Hematopoietic multipotent progenitor cell treated with erythropoietin and hydrocortisone succinate and interleukin-3 and kit ligand, for 4 days (in vitro differentiated cells): ENCODE measurements at regions not wholly inside any gene's neighbourhood (a gene's known extent, or its start where the extent isn't known, plus 50 kb on each side); places are given as distances from the start of the nearest gene placed in this dataset.
"Not testable (repeated sequence)": the region's sequence is repeated elsewhere in the genome, so short reads cannot be mapped to it uniquely, and the experiment has no call there.

ENCODE experiments used
- DNase-seq: peaks from one replicate; pipeline ENCODE4 v3.0.0-alpha.2; 2015

- not testable (repeated sequence) for DNase-seq
Observed at GRCh38 chr4:123605797-123606196, 209.2 kb downstream of the SPRY1 start.

- no peak for DNase-seq
Observed at GRCh38 chr4:123606336-123606735, 209.7 kb downstream of the SPRY1 start.

GRCh38 chr4:123606946-123607542, 210.4 kb downstream of the SPRY1 start:
- peak; percentile 70 for DNase-seq

GRCh38 chr4:123609829-123610228, 213.2 kb downstream of the SPRY1 start:
- no peak for DNase-seq

- no peak for DNase-seq
Observed at GRCh38 chr4:123613586-123614344, 217.2 kb downstream of the SPRY1 start.

GRCh38 chr4:123615901-123616300, 219.3 kb downstream of the SPRY1 start:
- DNase-seq = no peak

GRCh38 chr4:123616951-123617461, 220.4 kb downstream of the SPRY1 start:
- peak; percentile 82 for DNase-seq

GRCh38 chr4:123617791-123618190, 221.2 kb downstream of the SPRY1 start:
- no peak for DNase-seq

GRCh38 chr4:123618606-123619005, 222.0 kb downstream of the SPRY1 start:
- DNase-seq = no peak

- no peak for DNase-seq
Observed at GRCh38 chr4:123619326-123619725, 222.7 kb downstream of the SPRY1 start.

GRCh38 chr4:123619895-123620294, 223.3 kb downstream of the SPRY1 start:
- DNase-seq = no peak

GRCh38 chr4:123621072-123621705, 224.6 kb downstream of the SPRY1 start:
- peak; percentile 74 for DNase-seq

- no peak for DNase-seq
Observed at GRCh38 chr4:123622572-123622971, 226.0 kb downstream of the SPRY1 start.

- peak; percentile 25 for DNase-seq
Observed at GRCh38 chr4:123623611-123624010, 227.0 kb downstream of the SPRY1 start.

- no peak for DNase-seq
Observed at GRCh38 chr4:123624959-123625358, 228.4 kb downstream of the SPRY1 start.

- no peak for DNase-seq
Observed at GRCh38 chr4:123628288-123628687, 231.7 kb downstream of the SPRY1 start.

- no peak for DNase-seq
Observed at GRCh38 chr4:123631786-123632692, 235.4 kb downstream of the SPRY1 start.

- no peak for DNase-seq
Observed at GRCh38 chr4:123632693-123633030, 236.1 kb downstream of the SPRY1 start.

- DNase-seq = no peak
Observed at GRCh38 chr4:123638834-123639233, 242.2 kb downstream of the SPRY1 start.

GRCh38 chr4:123640271-123640670, 243.7 kb downstream of the SPRY1 start:
- DNase-seq = no peak

- DNase-seq = no peak
Observed at GRCh38 chr4:123640824-123641223, 244.2 kb downstream of the SPRY1 start.

GRCh38 chr4:123643691-123644090, 247.1 kb downstream of the SPRY1 start:
- no peak for DNase-seq

- no peak for DNase-seq
Observed at GRCh38 chr4:123649250-123649644, 252.7 kb downstream of the SPRY1 start.
